ENCODE measurements at regions not wholly inside any gene's neighbourhood (a gene's known extent, or its start where the extent isn't known, plus 50 kb on each side); places are given as distances from the start of the nearest gene placed in this dataset.

DNA sequence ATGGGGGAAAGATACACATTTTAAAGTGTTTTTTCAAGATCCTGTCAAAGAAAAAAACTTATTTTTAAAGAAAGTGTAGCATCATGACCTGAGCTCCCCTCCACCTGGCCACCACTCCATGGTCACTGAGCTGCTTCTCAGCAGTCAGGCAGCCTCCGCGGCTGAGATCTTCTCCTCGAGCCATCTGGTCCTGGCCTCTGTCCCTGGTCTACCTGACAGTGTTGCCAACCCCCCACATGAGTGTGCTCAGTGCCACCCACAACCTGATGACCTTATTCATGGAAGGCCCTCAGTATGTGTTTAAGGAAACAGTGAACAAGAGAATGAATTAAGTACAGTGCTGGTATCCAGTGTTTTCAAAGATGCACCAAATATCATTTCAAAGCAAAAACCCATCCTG, 694.5 kb upstream of the NRP1 start:
- TF ChIP-seq, protein P1, sequence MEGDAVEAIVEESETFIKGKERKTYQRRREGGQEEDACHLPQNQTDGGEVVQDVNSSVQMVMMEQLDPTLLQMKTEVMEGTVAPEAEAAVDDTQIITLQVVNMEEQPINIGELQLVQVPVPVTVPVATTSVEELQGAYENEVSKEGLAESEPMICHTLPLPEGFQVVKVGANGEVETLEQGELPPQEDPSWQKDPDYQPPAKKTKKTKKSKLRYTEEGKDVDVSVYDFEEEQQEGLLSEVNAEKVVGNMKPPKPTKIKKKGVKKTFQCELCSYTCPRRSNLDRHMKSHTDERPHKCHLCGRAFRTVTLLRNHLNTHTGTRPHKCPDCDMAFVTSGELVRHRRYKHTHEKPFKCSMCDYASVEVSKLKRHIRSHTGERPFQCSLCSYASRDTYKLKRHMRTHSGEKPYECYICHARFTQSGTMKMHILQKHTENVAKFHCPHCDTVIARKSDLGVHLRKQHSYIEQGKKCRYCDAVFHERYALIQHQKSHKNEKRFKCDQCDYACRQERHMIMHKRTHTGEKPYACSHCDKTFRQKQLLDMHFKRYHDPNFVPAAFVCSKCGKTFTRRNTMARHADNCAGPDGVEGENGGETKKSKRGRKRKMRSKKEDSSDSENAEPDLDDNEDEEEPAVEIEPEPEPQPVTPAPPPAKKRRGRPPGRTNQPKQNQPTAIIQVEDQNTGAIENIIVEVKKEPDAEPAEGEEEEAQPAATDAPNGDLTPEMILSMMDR (IDR thresholded peaks at IDR 0.05; ENCODE audit: insufficient read depth, low read length): no peak
- TF ChIP-seq, protein P2, sequence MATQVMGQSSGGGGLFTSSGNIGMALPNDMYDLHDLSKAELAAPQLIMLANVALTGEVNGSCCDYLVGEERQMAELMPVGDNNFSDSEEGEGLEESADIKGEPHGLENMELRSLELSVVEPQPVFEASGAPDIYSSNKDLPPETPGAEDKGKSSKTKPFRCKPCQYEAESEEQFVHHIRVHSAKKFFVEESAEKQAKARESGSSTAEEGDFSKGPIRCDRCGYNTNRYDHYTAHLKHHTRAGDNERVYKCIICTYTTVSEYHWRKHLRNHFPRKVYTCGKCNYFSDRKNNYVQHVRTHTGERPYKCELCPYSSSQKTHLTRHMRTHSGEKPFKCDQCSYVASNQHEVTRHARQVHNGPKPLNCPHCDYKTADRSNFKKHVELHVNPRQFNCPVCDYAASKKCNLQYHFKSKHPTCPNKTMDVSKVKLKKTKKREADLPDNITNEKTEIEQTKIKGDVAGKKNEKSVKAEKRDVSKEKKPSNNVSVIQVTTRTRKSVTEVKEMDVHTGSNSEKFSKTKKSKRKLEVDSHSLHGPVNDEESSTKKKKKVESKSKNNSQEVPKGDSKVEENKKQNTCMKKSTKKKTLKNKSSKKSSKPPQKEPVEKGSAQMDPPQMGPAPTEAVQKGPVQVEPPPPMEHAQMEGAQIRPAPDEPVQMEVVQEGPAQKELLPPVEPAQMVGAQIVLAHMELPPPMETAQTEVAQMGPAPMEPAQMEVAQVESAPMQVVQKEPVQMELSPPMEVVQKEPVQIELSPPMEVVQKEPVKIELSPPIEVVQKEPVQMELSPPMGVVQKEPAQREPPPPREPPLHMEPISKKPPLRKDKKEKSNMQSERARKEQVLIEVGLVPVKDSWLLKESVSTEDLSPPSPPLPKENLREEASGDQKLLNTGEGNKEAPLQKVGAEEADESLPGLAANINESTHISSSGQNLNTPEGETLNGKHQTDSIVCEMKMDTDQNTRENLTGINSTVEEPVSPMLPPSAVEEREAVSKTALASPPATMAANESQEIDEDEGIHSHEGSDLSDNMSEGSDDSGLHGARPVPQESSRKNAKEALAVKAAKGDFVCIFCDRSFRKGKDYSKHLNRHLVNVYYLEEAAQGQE (IDR thresholded peaks at IDR 0.05; ENCODE audit: insufficient replicate concordance, low read depth): no peak
- no peak for TF ChIP-seq POLR2AphosphoS5 (IDR thresholded peaks at IDR 0.05; ENCODE audit: low read depth)
- no peak for TF ChIP-seq GABPA (IDR thresholded peaks at IDR 0.05; ENCODE audit: low read depth)

All from HL-60 (cell line).